ENCODE measurements at regions not wholly inside any gene's neighbourhood (a gene's known extent, or its start where the extent isn't known, plus 50 kb on each side); places are given as distances from the start of the nearest gene placed in this dataset.

DNA sequence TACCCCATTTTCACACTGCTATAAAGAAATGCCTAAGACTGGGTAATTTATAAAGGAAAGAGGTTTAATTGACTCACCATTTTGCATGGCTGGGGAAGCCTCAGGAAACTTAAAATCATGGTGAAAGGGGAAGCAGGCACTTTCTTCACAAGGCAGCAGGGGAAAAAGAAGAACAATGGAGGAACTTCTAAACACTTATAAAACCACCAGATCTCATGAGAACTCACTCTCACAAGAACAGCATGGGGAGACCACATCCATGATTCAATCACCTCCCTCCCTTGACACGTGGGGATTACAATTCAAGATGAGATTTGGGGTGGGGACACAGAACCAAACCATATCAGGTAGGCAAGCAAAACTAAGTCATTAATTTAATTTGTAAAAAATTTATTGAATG is 343.2 kb downstream of the FRK start:
- Mint-ChIP-seq H3K4me1 (peaks cover 2% of the 10 kb centered on the region; the same call in 2 of the 3 replicates), H3K27me3 (ENCODE audit: insufficient read depth, low read depth, poor library complexity) (no peaks in the 10 kb centered on the region), H3K36me3 (ENCODE audit: low read depth) (no peaks in the 10 kb centered on the region), H3K27ac (no peak overlapping the region), H3K9me3 (no peaks in the 10 kb centered on the region; the same call in 2 of the 3 replicates), H3K4me3 (no peak overlapping the region)
- no peaks in the 10 kb centered on the region for H3K36me3 ChIP-seq (ENCODE audit: insufficient read depth)
- H3K27me3 ChIP-seq (ENCODE audit: insufficient read depth) = no peaks in the 10 kb centered on the region
- H3K9me2 ChIP-seq (ENCODE audit: insufficient read depth) = no peaks in the 10 kb centered on the region
- ATAC-seq (no peak), DNase-seq (ENCODE audit: low spot score) (no peak)
- no peak overlapping the region for H3K27ac ChIP-seq (ENCODE audit: low read depth)
- H3K4me3 ChIP-seq = no peak overlapping the region
- H3K4me2 ChIP-seq = no peak overlapping the region
- TF ChIP-seq CREB1 (CRISPR knock-in tag; IDR thresholded peaks at IDR 0.05; ENCODE audit: low read depth) (no peak), ZNF114 (CRISPR knock-in tag; IDR thresholded peaks at IDR 0.05) (no peak), EZH2phosphoT487 (IDR thresholded peaks at IDR 0.05; ENCODE audit: unreplicated experiment) (no peak)
- TF ChIP-seq, protein P1, sequence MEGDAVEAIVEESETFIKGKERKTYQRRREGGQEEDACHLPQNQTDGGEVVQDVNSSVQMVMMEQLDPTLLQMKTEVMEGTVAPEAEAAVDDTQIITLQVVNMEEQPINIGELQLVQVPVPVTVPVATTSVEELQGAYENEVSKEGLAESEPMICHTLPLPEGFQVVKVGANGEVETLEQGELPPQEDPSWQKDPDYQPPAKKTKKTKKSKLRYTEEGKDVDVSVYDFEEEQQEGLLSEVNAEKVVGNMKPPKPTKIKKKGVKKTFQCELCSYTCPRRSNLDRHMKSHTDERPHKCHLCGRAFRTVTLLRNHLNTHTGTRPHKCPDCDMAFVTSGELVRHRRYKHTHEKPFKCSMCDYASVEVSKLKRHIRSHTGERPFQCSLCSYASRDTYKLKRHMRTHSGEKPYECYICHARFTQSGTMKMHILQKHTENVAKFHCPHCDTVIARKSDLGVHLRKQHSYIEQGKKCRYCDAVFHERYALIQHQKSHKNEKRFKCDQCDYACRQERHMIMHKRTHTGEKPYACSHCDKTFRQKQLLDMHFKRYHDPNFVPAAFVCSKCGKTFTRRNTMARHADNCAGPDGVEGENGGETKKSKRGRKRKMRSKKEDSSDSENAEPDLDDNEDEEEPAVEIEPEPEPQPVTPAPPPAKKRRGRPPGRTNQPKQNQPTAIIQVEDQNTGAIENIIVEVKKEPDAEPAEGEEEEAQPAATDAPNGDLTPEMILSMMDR (conservative IDR thresholded peaks at IDR 0.05; ENCODE audit: low read depth in 2 of 2) = no peak
- no peaks in the 10 kb centered on the region for H4K20me1 ChIP-seq (replicated peaks; ENCODE audit: insufficient read depth)
- no peak overlapping the region for H2AFZ ChIP-seq
- no peaks in the 10 kb centered on the region for H3F3A ChIP-seq (replicated peaks; ENCODE audit: low read depth)
- H3K4me1 ChIP-seq (ENCODE audit: insufficient read depth) = no peaks in the 10 kb centered on the region
- H3K79me2 ChIP-seq (replicated peaks; ENCODE audit: insufficient read depth) = no peaks in the 10 kb centered on the region

DNA sequence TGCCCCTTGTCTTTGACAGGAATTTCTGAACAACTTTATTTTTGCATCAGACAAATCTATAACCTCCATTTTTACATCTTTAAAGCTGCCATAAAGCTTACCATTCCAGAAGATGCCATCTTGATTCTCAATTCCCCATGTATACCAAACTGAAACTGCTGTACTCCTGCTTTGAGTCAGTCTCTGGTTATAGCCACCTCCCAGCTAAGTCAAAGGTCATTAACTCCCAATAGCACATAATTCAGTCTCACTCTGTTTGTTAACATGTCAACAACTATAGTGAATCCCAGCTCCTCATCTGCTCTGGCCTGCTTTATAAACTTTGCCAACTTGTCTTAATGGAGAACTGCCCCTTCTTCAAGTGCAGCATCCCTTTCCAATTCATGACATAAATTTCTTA is 343.6 kb downstream of the FRK start:
- H3K4me1 ChIP-seq (ENCODE audit: insufficient read depth) = no peaks in the 10 kb centered on the region
- no peaks in the 10 kb centered on the region for H3K36me3 Mint-ChIP-seq (ENCODE audit: low read depth)
- ATAC-seq (no peak), DNase-seq (ENCODE audit: low spot score) (no peak)
- no peaks in the 10 kb centered on the region for H3K79me2 ChIP-seq (replicated peaks; ENCODE audit: insufficient read depth)
- no peak overlapping the region for H3K4me3 ChIP-seq
- H4K20me1 ChIP-seq (replicated peaks; ENCODE audit: insufficient read depth) = no peaks in the 10 kb centered on the region
- H3K9me3 Mint-ChIP-seq = no peaks in the 10 kb centered on the region; the same call in 2 of the 3 replicates
- no peaks in the 10 kb centered on the region for H3K9me2 ChIP-seq (ENCODE audit: insufficient read depth)
- no peak overlapping the region for H3K4me3 Mint-ChIP-seq
- H2AFZ ChIP-seq = no peak overlapping the region
- no peaks in the 10 kb centered on the region for H3K27me3 ChIP-seq (ENCODE audit: insufficient read depth)
- no peaks in the 10 kb centered on the region for H3K27me3 Mint-ChIP-seq (ENCODE audit: insufficient read depth, low read depth, poor library complexity)
- no peak overlapping the region for H3K27ac Mint-ChIP-seq
- H3K36me3 ChIP-seq (ENCODE audit: insufficient read depth) = no peaks in the 10 kb centered on the region
- no peak overlapping the region for H3K4me2 ChIP-seq
- H3K4me1 Mint-ChIP-seq = peaks cover 6% of the 10 kb centered on the region; the same call in 2 of the 3 replicates
- no peak overlapping the region for H3K27ac ChIP-seq (ENCODE audit: low read depth)
- no peaks in the 10 kb centered on the region for H3F3A ChIP-seq (replicated peaks; ENCODE audit: low read depth)
- TF ChIP-seq JUNB (IDR thresholded peaks at IDR 0.05; ENCODE audit: unreplicated experiment) = no peak
- no peak for TF ChIP-seq ZNF331 (CRISPR knock-in tag; IDR thresholded peaks at IDR 0.05; ENCODE audit: low read depth)
- no peak for TF ChIP-seq EZH2 (IDR thresholded peaks at IDR 0.05; ENCODE audit: low read depth, unreplicated experiment)
- no peak for TF ChIP-seq CREB1 (CRISPR knock-in tag; IDR thresholded peaks at IDR 0.05; ENCODE audit: low read depth)
- no peak for TF ChIP-seq NANOG (IDR thresholded peaks at IDR 0.05; ENCODE audit: borderline replicate concordance)
- no peak for TF ChIP-seq EZH2phosphoT487 (IDR thresholded peaks at IDR 0.05; ENCODE audit: unreplicated experiment)
- TF ChIP-seq, protein P2, sequence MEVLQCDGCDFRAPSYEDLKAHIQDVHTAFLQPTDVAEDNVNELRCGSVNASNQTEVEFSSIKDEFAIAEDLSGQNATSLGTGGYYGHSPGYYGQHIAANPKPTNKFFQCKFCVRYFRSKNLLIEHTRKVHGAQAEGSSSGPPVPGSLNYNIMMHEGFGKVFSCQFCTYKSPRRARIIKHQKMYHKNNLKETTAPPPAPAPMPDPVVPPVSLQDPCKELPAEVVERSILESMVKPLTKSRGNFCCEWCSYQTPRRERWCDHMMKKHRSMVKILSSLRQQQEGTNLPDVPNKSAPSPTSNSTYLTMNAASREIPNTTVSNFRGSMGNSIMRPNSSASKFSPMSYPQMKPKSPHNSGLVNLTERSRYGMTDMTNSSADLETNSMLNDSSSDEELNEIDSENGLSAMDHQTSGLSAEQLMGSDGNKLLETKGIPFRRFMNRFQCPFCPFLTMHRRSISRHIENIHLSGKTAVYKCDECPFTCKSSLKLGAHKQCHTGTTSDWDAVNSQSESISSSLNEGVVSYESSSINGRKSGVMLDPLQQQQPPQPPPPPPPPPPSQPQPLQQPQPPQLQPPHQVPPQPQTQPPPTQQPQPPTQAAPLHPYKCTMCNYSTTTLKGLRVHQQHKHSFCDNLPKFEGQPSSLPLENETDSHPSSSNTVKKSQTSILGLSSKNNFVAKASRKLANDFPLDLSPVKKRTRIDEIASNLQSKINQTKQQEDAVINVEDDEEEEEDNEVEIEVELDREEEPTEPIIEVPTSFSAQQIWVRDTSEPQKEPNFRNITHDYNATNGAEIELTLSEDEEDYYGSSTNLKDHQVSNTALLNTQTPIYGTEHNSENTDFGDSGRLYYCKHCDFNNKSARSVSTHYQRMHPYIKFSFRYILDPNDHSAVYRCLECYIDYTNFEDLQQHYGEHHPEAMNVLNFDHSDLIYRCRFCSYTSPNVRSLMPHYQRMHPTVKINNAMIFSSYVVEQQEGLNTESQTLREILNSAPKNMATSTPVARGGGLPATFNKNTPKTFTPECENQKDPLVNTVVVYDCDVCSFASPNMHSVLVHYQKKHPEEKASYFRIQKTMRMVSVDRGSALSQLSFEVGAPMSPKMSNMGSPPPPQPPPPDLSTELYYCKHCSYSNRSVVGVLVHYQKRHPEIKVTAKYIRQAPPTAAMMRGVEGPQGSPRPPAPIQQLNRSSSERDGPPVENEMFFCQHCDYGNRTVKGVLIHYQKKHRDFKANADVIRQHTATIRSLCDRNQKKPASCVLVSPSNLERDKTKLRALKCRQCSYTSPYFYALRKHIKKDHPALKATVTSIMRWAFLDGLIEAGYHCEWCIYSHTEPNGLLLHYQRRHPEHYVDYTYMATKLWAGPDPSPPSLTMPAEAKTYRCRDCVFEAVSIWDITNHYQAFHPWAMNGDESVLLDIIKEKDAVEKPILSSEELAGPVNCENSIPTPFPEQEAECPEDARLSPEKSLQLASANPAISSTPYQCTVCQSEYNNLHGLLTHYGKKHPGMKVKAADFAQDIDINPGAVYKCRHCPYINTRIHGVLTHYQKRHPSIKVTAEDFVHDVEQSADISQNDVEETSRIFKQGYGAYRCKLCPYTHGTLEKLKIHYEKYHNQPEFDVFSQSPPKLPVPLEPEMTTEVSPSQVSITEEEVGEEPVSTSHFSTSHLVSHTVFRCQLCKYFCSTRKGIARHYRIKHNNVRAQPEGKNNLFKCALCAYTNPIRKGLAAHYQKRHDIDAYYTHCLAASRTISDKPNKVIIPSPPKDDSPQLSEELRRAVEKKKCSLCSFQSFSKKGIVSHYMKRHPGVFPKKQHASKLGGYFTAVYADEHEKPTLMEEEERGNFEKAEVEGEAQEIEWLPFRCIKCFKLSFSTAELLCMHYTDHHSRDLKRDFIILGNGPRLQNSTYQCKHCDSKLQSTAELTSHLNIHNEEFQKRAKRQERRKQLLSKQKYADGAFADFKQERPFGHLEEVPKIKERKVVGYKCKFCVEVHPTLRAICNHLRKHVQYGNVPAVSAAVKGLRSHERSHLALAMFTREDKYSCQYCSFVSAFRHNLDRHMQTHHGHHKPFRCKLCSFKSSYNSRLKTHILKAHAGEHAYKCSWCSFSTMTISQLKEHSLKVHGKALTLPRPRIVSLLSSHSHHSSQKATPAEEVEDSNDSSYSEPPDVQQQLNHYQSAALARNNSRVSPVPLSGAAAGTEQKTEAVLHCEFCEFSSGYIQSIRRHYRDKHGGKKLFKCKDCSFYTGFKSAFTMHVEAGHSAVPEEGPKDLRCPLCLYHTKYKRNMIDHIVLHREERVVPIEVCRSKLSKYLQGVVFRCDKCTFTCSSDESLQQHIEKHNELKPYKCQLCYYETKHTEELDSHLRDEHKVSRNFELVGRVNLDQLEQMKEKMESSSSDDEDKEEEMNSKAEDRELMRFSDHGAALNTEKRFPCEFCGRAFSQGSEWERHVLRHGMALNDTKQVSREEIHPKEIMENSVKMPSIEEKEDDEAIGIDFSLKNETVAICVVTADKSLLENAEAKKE (CRISPR knock-in tag; IDR thresholded peaks at IDR 0.05) = no peak
- TF ChIP-seq, protein P1 (conservative IDR thresholded peaks at IDR 0.05; ENCODE audit: low read depth in 2 of 2) = no peak
- no peak for TF ChIP-seq STAT1 (IDR thresholded peaks at IDR 0.05; ENCODE audit: unreplicated experiment)
- TF ChIP-seq POLR2AphosphoS5 (IDR thresholded peaks at IDR 0.05; ENCODE audit: low read depth) = no peak

All from GM23338 (cell line).